IPS-NIHi11 (cell line): ENCODE measurements at regions not wholly inside any gene's neighbourhood (a gene's known extent, or its start where the extent isn't known, plus 50 kb on each side); places are given as distances from the start of the nearest gene placed in this dataset.
A peak's percentile ranks its signal among the peaks of the same experiment; 100 is the strongest.

Source experiments
- DNase-seq: peaks from one replicate; pipeline ENCODE4 v3.0.0; 2012; ENCODE audit warnings: mixed read lengths, low spot score

DNA sequence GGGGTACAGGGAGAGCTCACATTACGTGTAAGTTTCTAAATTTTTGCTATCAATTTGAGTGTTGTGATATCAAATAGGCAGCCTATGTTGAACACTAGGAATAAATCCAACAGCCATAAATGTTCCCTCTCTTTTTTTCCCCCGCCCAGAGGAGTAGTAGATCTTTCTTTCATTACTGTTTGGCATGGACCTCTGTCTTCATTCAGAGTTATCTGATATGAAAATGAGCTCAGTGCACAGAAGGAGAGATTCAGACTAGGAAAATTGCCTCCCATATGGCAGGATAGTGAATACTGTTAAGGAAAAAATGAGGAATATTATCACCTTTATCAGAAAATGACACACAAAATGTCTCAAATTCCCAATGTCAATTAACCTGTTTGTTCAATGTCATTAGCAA lies 110.0 kb upstream of the EYS start:
- no peak for DNase-seq

DNA sequence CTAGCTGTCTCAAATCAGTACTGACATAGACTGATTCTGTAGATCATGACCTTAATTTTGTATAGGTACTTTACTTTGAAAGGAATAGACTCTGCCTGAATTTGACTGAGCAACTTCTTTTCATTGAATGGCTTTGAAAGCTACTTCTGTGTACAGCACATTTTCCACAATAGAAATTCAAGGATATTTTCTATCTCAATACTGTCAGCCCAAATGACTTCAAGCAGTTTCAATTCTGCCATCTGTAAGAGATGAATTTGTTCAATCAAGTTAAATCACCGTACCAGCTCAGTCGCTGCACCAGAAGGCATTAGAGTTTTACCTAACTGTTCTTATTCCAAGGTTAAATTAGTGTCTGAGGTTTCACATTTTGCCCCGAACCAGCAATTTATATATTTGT lies 107.0 kb upstream of the EYS start:
- DNase-seq: no peak

DNA sequence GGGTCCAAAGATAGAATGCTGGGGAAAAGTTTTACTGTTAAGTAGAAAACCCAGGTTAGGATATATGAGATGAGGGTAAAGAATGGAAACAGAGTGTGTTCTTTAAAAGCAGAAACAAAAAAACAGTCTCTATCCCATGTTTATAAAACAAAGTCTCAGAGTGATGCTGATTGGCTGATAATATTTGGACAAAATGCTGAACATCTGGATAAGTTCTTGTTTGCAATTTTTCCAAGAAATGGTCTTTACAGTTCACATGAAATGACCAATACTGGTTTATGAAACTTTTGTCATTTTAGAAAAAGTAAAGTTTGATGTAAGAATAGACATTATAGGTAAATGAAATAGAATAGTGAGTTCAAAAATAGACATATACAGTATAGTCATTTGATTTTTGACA lies 96.2 kb upstream of the EYS start:
- DNase-seq: no peak

DNA sequence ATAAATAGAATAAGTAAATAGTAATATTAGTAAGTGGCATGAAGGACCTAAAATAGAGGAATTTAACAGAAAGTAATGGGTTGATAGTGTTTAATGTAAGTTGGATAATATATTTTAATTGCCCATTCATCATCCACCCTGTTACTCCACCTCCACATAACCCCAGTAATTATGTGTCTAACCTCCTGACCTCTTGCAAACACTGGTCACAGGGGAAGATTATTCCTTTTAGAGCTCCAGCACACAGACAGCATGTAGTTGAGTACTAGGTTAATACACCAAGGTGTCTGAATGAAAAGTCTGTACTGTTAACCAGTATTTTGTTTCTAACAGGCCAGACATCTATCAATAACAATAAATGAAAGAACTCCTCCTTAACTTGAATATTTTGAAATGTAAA lies 92.4 kb upstream of the EYS start:
- no peak for DNase-seq

DNA sequence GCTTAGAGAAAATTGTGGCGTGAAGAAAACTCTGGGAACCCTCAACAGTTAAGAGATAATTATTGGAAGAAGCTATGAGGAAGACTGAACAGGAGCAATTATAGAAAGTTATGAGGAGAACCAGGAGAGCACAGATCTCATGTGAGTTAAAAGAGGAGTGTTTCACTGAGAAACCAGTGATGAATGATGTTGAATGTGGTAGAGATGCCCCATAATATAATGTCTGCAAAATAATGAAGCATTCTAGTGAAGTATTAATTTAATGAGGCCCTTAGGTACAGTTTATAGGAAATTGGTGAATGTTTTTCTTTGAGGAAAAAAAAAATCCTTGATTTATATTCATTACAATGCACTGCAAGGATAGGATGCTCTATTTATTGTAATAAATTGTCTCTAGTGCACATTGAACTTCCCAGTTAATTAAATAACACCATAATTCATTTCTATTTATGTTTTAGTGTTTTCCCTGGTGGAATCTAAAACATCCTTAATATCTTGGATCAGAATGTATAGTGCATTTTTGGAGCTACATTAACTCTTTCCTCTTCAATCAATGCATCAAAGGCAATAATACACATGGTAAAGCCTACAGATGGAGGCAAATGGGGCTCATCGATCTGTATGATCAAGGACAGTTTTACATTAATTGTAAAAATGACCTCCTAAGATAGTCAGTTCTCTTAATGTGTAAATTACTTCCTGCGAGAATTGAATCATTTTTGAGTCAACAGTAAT lies 91.4 kb upstream of the EYS start:
- no peak for DNase-seq

DNA sequence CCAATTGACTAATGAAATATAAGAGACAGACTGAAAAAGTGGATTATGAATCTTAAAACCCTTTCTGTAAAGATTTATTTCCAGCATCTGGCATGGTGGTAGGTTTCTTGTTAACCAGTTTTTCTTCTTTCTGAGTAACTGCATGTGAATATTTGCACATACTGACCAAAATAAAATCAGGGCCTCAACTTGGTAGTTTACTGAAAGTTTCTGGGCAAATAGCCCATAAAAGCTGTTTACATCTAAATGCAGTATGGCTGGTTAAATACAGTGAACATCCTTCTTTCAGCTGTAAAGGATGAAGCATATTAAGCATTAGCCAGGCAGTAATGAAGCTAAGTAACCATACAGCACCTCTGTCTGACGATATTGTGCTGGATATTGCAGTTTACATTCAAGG lies 83.6 kb upstream of the EYS start:
- no peak for DNase-seq

DNA sequence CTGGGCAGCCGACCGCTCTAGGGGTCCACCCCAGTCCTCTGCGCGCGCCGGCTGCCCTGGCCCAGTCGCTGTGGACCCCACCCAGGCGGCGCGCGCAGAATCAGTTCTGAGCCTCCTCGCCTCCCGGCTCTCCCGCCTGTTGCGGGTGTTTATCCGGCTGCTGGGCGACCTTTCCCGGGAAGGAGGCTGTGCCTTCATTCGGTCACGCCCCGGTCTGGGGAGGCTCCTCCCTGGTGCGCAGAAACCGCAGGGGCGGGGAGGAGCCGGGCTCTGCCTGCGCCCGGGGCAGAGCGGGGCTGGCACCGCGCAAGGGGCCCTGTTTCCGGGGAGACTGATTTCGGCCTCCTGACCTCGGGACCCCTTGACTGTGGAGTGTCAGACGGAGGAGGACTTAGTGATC lies 80.8 kb upstream of the EYS start:
- DNase-seq: no peak

- DNase-seq: no peak
Observed at GRCh38 chr6:65786815-65787214, 79.8 kb upstream of the EYS start.

DNA sequence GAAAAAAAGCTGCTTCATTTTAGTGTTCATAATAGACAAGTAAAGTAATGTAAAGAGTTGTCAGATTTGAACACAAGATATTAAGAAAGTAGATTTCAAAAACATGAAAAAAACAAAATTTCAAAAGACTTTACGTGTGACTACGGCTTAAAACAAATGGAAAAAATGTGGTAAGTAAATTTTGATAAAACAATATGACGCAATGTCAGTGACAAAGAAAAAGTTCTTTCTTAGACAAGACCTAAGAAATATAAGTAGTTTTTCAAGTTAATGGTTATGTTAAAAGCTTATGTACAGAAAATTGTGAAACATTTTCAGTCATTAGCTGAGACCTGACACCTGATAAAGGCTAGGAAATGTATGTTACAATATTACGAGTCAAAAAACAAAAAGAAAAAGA lies 73.7 kb upstream of the EYS start:
- DNase-seq: no peak

GRCh38 chr6:65776332-65776731 lies 69.3 kb upstream of the EYS start:
- DNase-seq: peak; percentile 22

GRCh38 chr6:65771946-65772345 lies 64.9 kb upstream of the EYS start:
- no peak for DNase-seq

- DNase-seq: no peak
Observed at GRCh38 chr6:65761890-65762289, 54.9 kb upstream of the EYS start.

DNA sequence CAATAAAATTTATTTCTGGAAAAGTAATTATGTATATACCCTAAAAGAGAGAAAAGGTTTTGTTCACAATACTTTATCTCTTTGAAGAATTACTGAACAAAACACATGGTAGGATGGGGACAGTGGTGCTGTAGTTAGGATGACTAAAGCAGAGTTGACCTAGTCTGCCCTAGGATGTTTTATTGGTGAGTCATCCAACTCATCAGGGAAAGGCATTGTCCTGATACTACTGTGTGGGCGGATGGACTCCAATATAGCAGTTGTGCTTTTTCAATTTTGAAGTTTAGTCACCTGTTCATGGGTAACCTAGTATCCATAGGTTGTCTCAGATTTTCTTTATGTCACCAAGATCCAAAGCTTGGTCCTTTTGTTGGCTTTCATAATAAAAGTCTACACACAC lies 53.3 kb upstream of the EYS start:
- no peak for DNase-seq
